ENCODE measurements at regions not wholly inside any gene's neighbourhood (a gene's known extent, or its start where the extent isn't known, plus 50 kb on each side); places are given as distances from the start of the nearest gene placed in this dataset.

- TF ChIP-seq POLR2A (IDR thresholded peaks at IDR 0.05; ENCODE audit: low read length) (no peak), GATA1 (IDR thresholded peaks at IDR 0.05; ENCODE audit: low read depth, low read length) (no peak)
- DNase-seq = no peak
These were observed 303.6 kb upstream of the SLC35B3 start for GRCh38 chr6:8738951-8739350.

- DNase-seq = no peak
- TF ChIP-seq POLR2A (IDR thresholded peaks at IDR 0.05; ENCODE audit: low read length) (no peak), GATA1 (IDR thresholded peaks at IDR 0.05; ENCODE audit: low read depth, low read length) (no peak)
These were observed 301.0 kb upstream of the SLC35B3 start for GRCh38 chr6:8736156-8736895.

GRCh38 chr6:8733879-8734278 is 298.5 kb upstream of the SLC35B3 start:
- TF ChIP-seq GATA1 (IDR thresholded peaks at IDR 0.05; ENCODE audit: low read depth, low read length) (no peak), POLR2A (IDR thresholded peaks at IDR 0.05; ENCODE audit: low read length) (no peak)
- no peak for DNase-seq

- no peak for DNase-seq
- no peak for TF ChIP-seq GATA1 (IDR thresholded peaks at IDR 0.05; ENCODE audit: low read depth, low read length)
- no peak for TF ChIP-seq POLR2A (IDR thresholded peaks at IDR 0.05; ENCODE audit: low read length)
These were observed 296.5 kb upstream of the SLC35B3 start for GRCh38 chr6:8731874-8732273.

GRCh38 chr6:8710668-8711431 is 275.5 kb upstream of the SLC35B3 start:
- DNase-seq = no peak
- no peak for TF ChIP-seq POLR2A (IDR thresholded peaks at IDR 0.05; ENCODE audit: low read length)
- no peak for TF ChIP-seq GATA1 (IDR thresholded peaks at IDR 0.05; ENCODE audit: low read depth, low read length)

- DNase-seq = no peak
- TF ChIP-seq GATA1 (IDR thresholded peaks at IDR 0.05; ENCODE audit: low read depth, low read length) (no peak), POLR2A (IDR thresholded peaks at IDR 0.05; ENCODE audit: low read length) (no peak)
These were observed 272.8 kb upstream of the SLC35B3 start for GRCh38 chr6:8707956-8708772.

GRCh38 chr6:8707369-8707768 is 272.0 kb upstream of the SLC35B3 start:
- DNase-seq = no peak
- TF ChIP-seq GATA1 (IDR thresholded peaks at IDR 0.05; ENCODE audit: low read depth, low read length) (no peak), POLR2A (IDR thresholded peaks at IDR 0.05; ENCODE audit: low read length) (no peak)

GRCh38 chr6:8705435-8706020 is 270.2 kb upstream of the SLC35B3 start:
- no peak for DNase-seq
- TF ChIP-seq POLR2A (IDR thresholded peaks at IDR 0.05; ENCODE audit: low read length) (no peak), GATA1 (IDR thresholded peaks at IDR 0.05; ENCODE audit: low read depth, low read length) (no peak)

GRCh38 chr6:8703059-8703458 is 267.7 kb upstream of the SLC35B3 start:
- no peak for DNase-seq

GRCh38 chr6:8688821-8689220 is 253.5 kb upstream of the SLC35B3 start:
- TF ChIP-seq POLR2A (IDR thresholded peaks at IDR 0.05; ENCODE audit: low read length) (no peak), GATA1 (IDR thresholded peaks at IDR 0.05; ENCODE audit: low read depth, low read length) (no peak)
- no peak for DNase-seq

More at GRCh38 chr6:8703059-8703458, 267.7 kb upstream of the SLC35B3 start:
- TF ChIP-seq POLR2A (IDR thresholded peaks at IDR 0.05; ENCODE audit: low read length) = no peak

GRCh38 chr6:8686077-8686476 is 250.7 kb upstream of the SLC35B3 start:
- no peak for TF ChIP-seq POLR2A (IDR thresholded peaks at IDR 0.05; ENCODE audit: low read length)
- DNase-seq = no peak

- TF ChIP-seq GATA1 (IDR thresholded peaks at IDR 0.05; ENCODE audit: low read depth, low read length) (no peak), POLR2A (IDR thresholded peaks at IDR 0.05; ENCODE audit: low read length) (no peak)
- DNase-seq = no peak
These were observed 247.9 kb upstream of the SLC35B3 start for GRCh38 chr6:8683204-8683603.

GRCh38 chr6:8679823-8680222 is 244.5 kb upstream of the SLC35B3 start:
- TF ChIP-seq POLR2A (IDR thresholded peaks at IDR 0.05; ENCODE audit: low read length) = no peak
- TF ChIP-seq GATA1 (IDR thresholded peaks at IDR 0.05; ENCODE audit: low read depth, low read length) = no peak

GRCh38 chr6:8678466-8678865 is 243.1 kb upstream of the SLC35B3 start:
- TF ChIP-seq GATA1 (IDR thresholded peaks at IDR 0.05; ENCODE audit: low read depth, low read length) = no peak
- TF ChIP-seq POLR2A (IDR thresholded peaks at IDR 0.05; ENCODE audit: low read length) = no peak
- no peak for DNase-seq

More at GRCh38 chr6:8679823-8680222, 244.5 kb upstream of the SLC35B3 start:
- DNase-seq = no peak
